ENCODE measurements at regions not wholly inside any gene's neighbourhood (a gene's known extent, or its start where the extent isn't known, plus 50 kb on each side); places are given as distances from the start of the nearest gene placed in this dataset.

DNA sequence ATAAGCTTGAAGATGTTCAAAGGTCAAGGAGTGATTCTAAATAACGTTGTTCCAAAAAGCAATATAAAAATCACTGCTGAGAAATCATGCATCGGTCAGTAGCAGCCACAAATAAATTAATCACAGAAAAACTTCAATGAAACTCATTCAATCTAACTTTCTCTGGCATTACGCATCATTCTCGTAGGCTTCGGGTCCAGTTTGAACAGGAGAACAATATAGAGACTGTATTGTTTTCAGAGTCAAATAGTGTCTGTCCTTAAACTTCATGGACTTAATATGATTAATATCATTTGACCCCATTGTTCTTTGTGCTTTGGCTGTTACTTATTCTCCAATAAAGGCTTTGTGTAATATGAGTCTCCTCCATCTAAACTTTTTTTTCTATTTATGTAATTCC lies 200.4 kb downstream of the C6orf118 start:
- Histone ChIP-seq H2BK120ac (ENCODE audit: low read depth, low read length, poor library complexity, severe bottlenecking) (no peak overlapping the region), H4K8ac (replicated peaks; ENCODE audit: insufficient read length, low read depth, low read length) (no peak overlapping the region), H3K27me3 (ENCODE audit: insufficient read depth, low read length) (no peaks in the 10 kb centered on the region), H2BK12ac (ENCODE audit: insufficient read length, low read depth, low read length) (no peak overlapping the region), H3K18ac (ENCODE audit: insufficient read length, low read depth, low read length) (no peak overlapping the region), H4K5ac (ENCODE audit: insufficient read length, low read depth, low read length) (no peak overlapping the region), H3K23me2 (ENCODE audit: insufficient read length, low read depth, low read length, poor library complexity, severe bottlenecking) (no peaks in the 10 kb centered on the region), H2AK5ac (ENCODE audit: insufficient read length, low read length) (no peak overlapping the region), H3K27ac (ENCODE audit: insufficient read length, low read depth, low read length) (no peak overlapping the region), H3K4me2 (ENCODE audit: insufficient read depth, insufficient read length, low read length) (no peak overlapping the region), H3K9ac (ENCODE audit: extremely low read depth, insufficient read length, low read length) (no peak overlapping the region), H3K4ac (ENCODE audit: low read depth, low read length) (no peak overlapping the region), H3K4me1 (ENCODE audit: insufficient read depth, low read length) (no peaks in the 10 kb centered on the region; the same call in 1 of the 2 replicates), H2BK5ac (ENCODE audit: insufficient read length, low read length) (no peak overlapping the region), H3K23ac (ENCODE audit: insufficient read length, low read depth, low read length) (no peak overlapping the region), H3T11ph (ENCODE audit: low read length) (no peak overlapping the region), H4K91ac (ENCODE audit: insufficient read length, low read depth, low read length) (no peak overlapping the region), H2AFZ (ENCODE audit: low read length) (no peak overlapping the region), H3K9me3 (ENCODE audit: control insufficient read depth, low read depth, low read length) (no peaks in the 10 kb centered on the region), H3K56ac (ENCODE audit: insufficient read length, low read depth, low read length) (no peak overlapping the region), H4K20me1 (ENCODE audit: control insufficient read depth, insufficient read depth, insufficient read length) (no peaks in the 10 kb centered on the region), H3K79me1 (ENCODE audit: insufficient read depth, low read depth, low read length, poor library complexity, severe bottlenecking) (no peaks in the 10 kb centered on the region), H3K79me2 (ENCODE audit: insufficient read depth, low read length) (no peaks in the 10 kb centered on the region), H2BK15ac (ENCODE audit: low read depth, low read length) (no peak overlapping the region), H2BK20ac (ENCODE audit: low read depth, low read length, poor library complexity, severe bottlenecking) (no peak overlapping the region), H3K14ac (ENCODE audit: insufficient read depth, low read length) (no peak overlapping the region)
- WGBS (ENCODE audit: extremely low coverage, insufficient read length, low lambda C conversion rate), result no CpG with 5 or more reads among the region's 5 CpGs
- no peak for DNase-seq
- Mint-ChIP-seq H3K27ac (no peak overlapping the region), H3K27me3 (ENCODE audit: low read depth) (no peaks in the 10 kb centered on the region), H3K36me3 (ENCODE audit: insufficient read depth in 1 of 3, low read depth in 3 of 3) (peaks cover 0 to 3% (median 0%) of the 10 kb centered on the region in 3 experiments; a peak in 1 of 7 replicates), H3K4me3 (no peak overlapping the region), H3K9me3 (peaks cover 2 to 7% of the 10 kb centered on the region in 2 experiments; a peak in 4 of 5 replicates), H3K4me1 (no peaks in the 10 kb centered on the region)
- TF ChIP-seq CTCF (conservative IDR thresholded peaks at IDR 0.05), result no peak

Measured in H9 (cell line).